IMR-90 (cell line): ENCODE measurements at regions not wholly inside any gene's neighbourhood (a gene's known extent, or its start where the extent isn't known, plus 50 kb on each side); places are given as distances from the start of the nearest gene placed in this dataset.

Experiments used
- ATAC-seq: fragments of 200-7000 bp; cut with Tn5 transposase; 2 replicates; pipeline ENCODE4 v1.9.1; 2020; ENCODE audit warnings: low read depth, mild to moderate bottlenecking, moderate library complexity
- BruUV-seq: library from RNA; stranded (reverse); fragments of 400-500 nt; replicated peaks from 2 replicates; lab custom pipeline; 2021; lab: Mats Ljungman, UMichigan
- CTCF ChIA-PET: fragments of 300-600 bp; formaldehyde crosslinking; extraction: SDS; loops from one replicate; lab custom pipeline; 2021; ENCODE audit warnings: antibody characterized with exemption; lab: Yijun Ruan, JAX
- POLR2A ChIA-PET: fragments of 300-600 bp; sonication (Branson Sonifier 250); formaldehyde crosslinking; loops from one replicate; lab custom pipeline; 2022; ENCODE audit warnings: antibody characterized with exemption; ENCODE audit not compliant: unreplicated experiment; lab: Charles Lee
- DNase-seq: peaks from one replicate; pipeline ENCODE4 v3.0.0; 2013
- H2AFZ ChIP-seq: replicated peaks from 2 replicates; pipeline ENCODE3; 2013; ENCODE audit warnings: low read length, mild to moderate bottlenecking; ENCODE audit not compliant: poor library complexity
- H2AK5ac ChIP-seq: 2 replicates; pipeline ENCODE4 v1.6.1; 2013; ENCODE audit warnings: low read depth, low read length, inconsistent platforms
- H2AK9ac ChIP-seq: replicated peaks from 2 replicates; pipeline ENCODE3; 2013; ENCODE audit warnings: mild to moderate bottlenecking, low read depth, low read length, moderate library complexity; ENCODE audit not compliant: poor library complexity
- H2BK120ac ChIP-seq: 2 replicates; pipeline ENCODE4 v1.6.1; 2013; ENCODE audit warnings: low read depth, low read length, inconsistent platforms
- H2BK15ac ChIP-seq: 3 replicates; pipeline ENCODE4 v1.6.1; 2013; ENCODE audit warnings: low read depth, low read length, inconsistent platforms
- H2BK20ac ChIP-seq: 2 replicates; pipeline ENCODE4 v1.6.1; 2013; ENCODE audit warnings: low read depth, mild to moderate bottlenecking, inconsistent platforms, low read length, moderate library complexity
- H2BK5ac ChIP-seq: 2 replicates; pipeline ENCODE4 v1.6.1; 2013; ENCODE audit warnings: mild to moderate bottlenecking, low read depth, low read length, inconsistent platforms; ENCODE audit not compliant: poor library complexity, severe bottlenecking
- H3K14ac ChIP-seq: replicated peaks from 2 replicates; pipeline ENCODE4 v1.6.1; 2013; ENCODE audit warnings: low read depth, low read length, inconsistent platforms
- H3K18ac ChIP-seq: 2 replicates; pipeline ENCODE4 v1.6.1; 2013; ENCODE audit warnings: low read depth, low read length, control low read depth
- H3K23ac ChIP-seq: 2 replicates; pipeline ENCODE4 v1.6.1; 2013; ENCODE audit warnings: low read depth, low read length, inconsistent platforms
- H3K27ac ChIP-seq: 2 replicates; pipeline ENCODE4 v1.5.1; 2013; ENCODE audit warnings: mild to moderate bottlenecking, control low read depth, low read length; ENCODE audit not compliant: insufficient read depth
- H3K27me3 ChIP-seq: 2 replicates; pipeline ENCODE4 v1.6.1; 2013; ENCODE audit warnings: low read length; ENCODE audit not compliant: control insufficient read depth, insufficient read depth
- H3K36me3 ChIP-seq: 2 replicates; pipeline ENCODE4 v1.6.1; 2013; ENCODE audit warnings: low read length, mixed read lengths; ENCODE audit not compliant: control insufficient read depth, insufficient read depth
- H3K4ac ChIP-seq: 2 replicates; pipeline ENCODE4 v1.6.1; 2013; ENCODE audit warnings: low read depth, low read length, inconsistent platforms
- H3K4me1 ChIP-seq: 2 replicates; pipeline ENCODE4 v1.6.1; 2013; ENCODE audit warnings: low read length, mixed read lengths; ENCODE audit not compliant: control insufficient read depth, insufficient read depth
- H3K4me2 ChIP-seq: 2 replicates; pipeline ENCODE4 v1.6.1; 2013; ENCODE audit warnings: low read depth, mild to moderate bottlenecking, control low read depth, low read length, moderate library complexity
- H3K4me3 ChIP-seq: 2 replicates; pipeline ENCODE4 v1.5.1; 2013; ENCODE audit warnings: low read depth, mild to moderate bottlenecking, control low read depth, low read length, moderate library complexity; ENCODE audit not compliant: insufficient read depth
- H3K56ac ChIP-seq: 2 replicates; pipeline ENCODE4 v1.6.1; 2013; ENCODE audit warnings: low read length, inconsistent platforms; ENCODE audit not compliant: insufficient read depth; ENCODE audit errors: extremely low read depth
- H3K79me1 ChIP-seq, 2 experiments: 2 replicates each; pipeline ENCODE4 v1.6.1; 2013; ENCODE audit warnings: low read length in 2 of 2, inconsistent platforms in 1 of 2, low read depth in 1 of 2
- H3K9ac ChIP-seq: 2 replicates; pipeline ENCODE4 v1.6.1; 2013; ENCODE audit warnings: low read depth, low read length, control low read depth
- H3K9me1 ChIP-seq: 2 replicates; pipeline ENCODE4 v1.6.1; 2013; ENCODE audit warnings: low read length, inconsistent platforms; ENCODE audit not compliant: insufficient read depth
- H3K9me3 ChIP-seq: 2 replicates; pipeline ENCODE4 v1.6.1; 2013; ENCODE audit warnings: low read length; ENCODE audit not compliant: control insufficient read depth, insufficient read depth
- H4K20me1 ChIP-seq: 2 replicates; pipeline ENCODE4 v1.6.1; 2013; ENCODE audit warnings: low read length, inconsistent platforms; ENCODE audit not compliant: insufficient read depth
- H4K5ac ChIP-seq: 2 replicates; pipeline ENCODE4 v1.6.1; 2013; ENCODE audit warnings: mild to moderate bottlenecking, low read depth, low read length, control low read depth
- H4K8ac ChIP-seq, 2 experiments: 2 replicates each; pipeline ENCODE4 v1.6.1; 2013; ENCODE audit warnings: low read depth in 2 of 2, low read length in 2 of 2, control low read depth in 1 of 2, inconsistent platforms in 1 of 2
- H4K91ac ChIP-seq: 2 replicates; pipeline ENCODE4 v1.6.1; 2013; ENCODE audit warnings: low read depth, low read length, inconsistent platforms; ENCODE audit not compliant: insufficient read depth
- BHLHE40 ChIP-seq: fragments of 150-350 bp; IDR thresholded peaks from 2 replicates; pipeline ENCODE4 v1.6.1; 2016; ENCODE audit warnings: mild to moderate bottlenecking, low read depth, low read length
- CEBPB ChIP-seq: IDR thresholded peaks from 2 replicates; pipeline ENCODE4 v1.6.1; 2012; ENCODE audit warnings: low read depth, low read length, improper control_type of control experiment
- CHD1 ChIP-seq: IDR thresholded peaks from 2 replicates; pipeline ENCODE4 v1.6.1; 2012; ENCODE audit warnings: low read depth, low read length, improper control_type of control experiment
- FOS ChIP-seq: fragments of 150-350 bp; IDR thresholded peaks from 2 replicates; pipeline ENCODE4 v1.6.1; 2016; ENCODE audit warnings: low read depth, low read length
- MAFK ChIP-seq: IDR thresholded peaks from 2 replicates; pipeline ENCODE4 v1.6.1; 2012; ENCODE audit warnings: low read depth, low read length, improper control_type of control experiment
- MAZ ChIP-seq: IDR thresholded peaks from 2 replicates; pipeline ENCODE4 v1.6.1; 2012; ENCODE audit warnings: low read depth, mild to moderate bottlenecking, low read length, improper control_type of control experiment, moderate library complexity, borderline replicate concordance
- NFE2L2 ChIP-seq: fragments of 150-350 bp; IDR thresholded peaks from 2 replicates; pipeline ENCODE4 v1.6.1; 2016; ENCODE audit warnings: low read depth, mild to moderate bottlenecking, low read length
- POLR2A ChIP-seq: IDR thresholded peaks from 2 replicates; pipeline ENCODE4 v1.6.1; 2012; ENCODE audit warnings: mild to moderate bottlenecking, low read depth, low read length
- RAD21 ChIP-seq: IDR thresholded peaks from 2 replicates; pipeline ENCODE4 v1.6.1; 2012; ENCODE audit warnings: low read length, improper control_type of control experiment
- RCOR1 ChIP-seq: IDR thresholded peaks from 2 replicates; pipeline ENCODE4 v1.6.1; 2012; ENCODE audit warnings: mild to moderate bottlenecking, low read length, improper control_type of control experiment; ENCODE audit not compliant: insufficient replicate concordance
- RFX5 ChIP-seq: IDR thresholded peaks from 2 replicates; pipeline ENCODE4 v1.8.0; 2012; ENCODE audit warnings: low read depth, mild to moderate bottlenecking, low read length, moderate library complexity
- SMC3 ChIP-seq: fragments of 150-350 bp; IDR thresholded peaks from 2 replicates; pipeline ENCODE4 v1.6.1; 2016; ENCODE audit warnings: low read depth, mild to moderate bottlenecking, antibody characterized with exemption, low read length, moderate library complexity
- WGBS, 2 experiments: methylation state at CpG; one replicate each; pipeline versions ENCODE4 v1.1.5 to v1.1.7; 2013; ENCODE audit warnings: missing lambda C conversion rate in 2 of 2; ENCODE audit not compliant: insufficient read length in 1 of 2; ENCODE audit errors: extremely low coverage in 2 of 2; 5-methylcytosine and 5-hydroxymethylcytosine counted together
- dilution Hi-C: fragments of 300-500 bp; cut with HindIII; formaldehyde crosslinking; loops from one replicate; pipeline ENCODE4 v1.14.3; 2018; ENCODE audit warnings: low sequenced_read_pairs; ENCODE audit not compliant: unreplicated experiment
- in situ Hi-C: fragments of 300-500 bp; cut with MboI; formaldehyde crosslinking; loops from 3 replicates; pipeline ENCODE4 v1.14.3; 2019; ENCODE audit warnings: low sequenced_read_pairs, inconsistent platforms, mixed read lengths
- intact Hi-C: fragments of 100-400 bp; cut with micrococcal nuclease; formaldehyde crosslinking; loops from 2 replicates; pipeline ENCODE4 v1.10.0; 2022
- TF ChIP-seq, protein P1 (sequence below): fragments of 150-350 bp; IDR thresholded peaks from 2 replicates; pipeline ENCODE4 v1.6.1; 2017; ENCODE audit warnings: mild to moderate bottlenecking, antibody characterized with exemption, low read length, low read depth
- TF ChIP-seq, protein P2 (sequence below): fragments of 150-350 bp; IDR thresholded peaks from 2 replicates; pipeline ENCODE4 v1.6.1; 2016; ENCODE audit warnings: low read depth, mild to moderate bottlenecking, low read length, moderate library complexity, borderline replicate concordance
- TF ChIP-seq, protein P3 (sequence below): conservative IDR thresholded peaks from 2 replicates; pipeline ENCODE4 v1.5.1; 2012; ENCODE audit warnings: mild to moderate bottlenecking, low read depth, low read length, improper control_type of control experiment

DNA sequence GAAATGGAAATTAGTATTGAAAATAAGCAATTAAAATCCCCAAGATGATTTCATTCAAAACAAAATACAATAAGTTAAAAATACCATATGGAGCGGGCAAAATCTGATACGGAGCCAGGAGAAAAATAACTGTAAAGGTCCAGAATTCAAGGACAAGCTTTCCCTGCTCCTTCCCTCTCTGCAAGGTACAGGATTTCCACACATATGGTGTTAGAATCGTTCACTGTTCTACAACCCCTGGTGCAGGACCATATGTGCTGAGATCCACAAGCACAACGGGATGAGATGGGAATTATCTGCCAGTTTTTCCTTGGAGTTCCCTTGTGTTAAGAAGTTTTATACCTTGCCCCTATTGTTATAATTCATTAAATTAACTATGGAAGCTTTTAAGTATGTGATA is 94.7 kb upstream of the DMAC1 start:
- Histone ChIP-seq H3K14ac (no peak overlapping the region), H3K27me3 (no peaks in the 10 kb centered on the region), H2BK120ac (no peak overlapping the region), H3K36me3 (no peaks in the 10 kb centered on the region), H3K4me3 (no peak overlapping the region), H4K20me1 (no peaks in the 10 kb centered on the region), H3K27ac (no peak overlapping the region), H4K5ac (no peak overlapping the region), H2AK5ac (no peak overlapping the region), H2BK20ac (no peak overlapping the region), H2AFZ (no peak overlapping the region), H3K23ac (no peak overlapping the region), H3K9me3 (peaks cover 3% of the 10 kb centered on the region; the same call in 1 of the 2 replicates), H3K4me2 (no peak overlapping the region), H3K9me1 (no peaks in the 10 kb centered on the region), H4K8ac (no peak overlapping the region), H3K9ac (no peak overlapping the region), H2BK5ac (no peak overlapping the region), H3K79me1 (no peaks in the 10 kb centered on the region), H3K18ac (no peak overlapping the region), H4K91ac (no peak overlapping the region), H3K4me1 (no peaks in the 10 kb centered on the region), H2BK15ac (no peak overlapping the region), H2AK9ac (no peak overlapping the region), H3K56ac (no peak overlapping the region), H3K4ac (no peak overlapping the region)
- in situ Hi-C loops, result no loop called here
- no peak for ATAC-seq
- no CpG with 5 or more reads among the region's 4 CpGs for WGBS, 2 experiments
- TF ChIP-seq RAD21, result no peak
- no peak for TF ChIP-seq CEBPB
- TF ChIP-seq CHD1, result no peak
- TF ChIP-seq, protein P1, sequence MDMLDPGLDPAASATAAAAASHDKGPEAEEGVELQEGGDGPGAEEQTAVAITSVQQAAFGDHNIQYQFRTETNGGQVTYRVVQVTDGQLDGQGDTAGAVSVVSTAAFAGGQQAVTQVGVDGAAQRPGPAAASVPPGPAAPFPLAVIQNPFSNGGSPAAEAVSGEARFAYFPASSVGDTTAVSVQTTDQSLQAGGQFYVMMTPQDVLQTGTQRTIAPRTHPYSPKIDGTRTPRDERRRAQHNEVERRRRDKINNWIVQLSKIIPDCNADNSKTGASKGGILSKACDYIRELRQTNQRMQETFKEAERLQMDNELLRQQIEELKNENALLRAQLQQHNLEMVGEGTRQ, result no peak
- TF ChIP-seq MAFK, result no peak
- no peak for TF ChIP-seq POLR2A
- no peak for TF ChIP-seq RFX5
- TF ChIP-seq SMC3, result no peak
- no peak for TF ChIP-seq FOS
- no peak for TF ChIP-seq MAZ
- TF ChIP-seq NFE2L2, result no peak
- TF ChIP-seq BHLHE40, result no peak
- TF ChIP-seq, protein P2, sequence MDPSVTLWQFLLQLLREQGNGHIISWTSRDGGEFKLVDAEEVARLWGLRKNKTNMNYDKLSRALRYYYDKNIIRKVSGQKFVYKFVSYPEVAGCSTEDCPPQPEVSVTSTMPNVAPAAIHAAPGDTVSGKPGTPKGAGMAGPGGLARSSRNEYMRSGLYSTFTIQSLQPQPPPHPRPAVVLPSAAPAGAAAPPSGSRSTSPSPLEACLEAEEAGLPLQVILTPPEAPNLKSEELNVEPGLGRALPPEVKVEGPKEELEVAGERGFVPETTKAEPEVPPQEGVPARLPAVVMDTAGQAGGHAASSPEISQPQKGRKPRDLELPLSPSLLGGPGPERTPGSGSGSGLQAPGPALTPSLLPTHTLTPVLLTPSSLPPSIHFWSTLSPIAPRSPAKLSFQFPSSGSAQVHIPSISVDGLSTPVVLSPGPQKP, result no peak
- no peak for TF ChIP-seq RCOR1
- TF ChIP-seq, protein P3, sequence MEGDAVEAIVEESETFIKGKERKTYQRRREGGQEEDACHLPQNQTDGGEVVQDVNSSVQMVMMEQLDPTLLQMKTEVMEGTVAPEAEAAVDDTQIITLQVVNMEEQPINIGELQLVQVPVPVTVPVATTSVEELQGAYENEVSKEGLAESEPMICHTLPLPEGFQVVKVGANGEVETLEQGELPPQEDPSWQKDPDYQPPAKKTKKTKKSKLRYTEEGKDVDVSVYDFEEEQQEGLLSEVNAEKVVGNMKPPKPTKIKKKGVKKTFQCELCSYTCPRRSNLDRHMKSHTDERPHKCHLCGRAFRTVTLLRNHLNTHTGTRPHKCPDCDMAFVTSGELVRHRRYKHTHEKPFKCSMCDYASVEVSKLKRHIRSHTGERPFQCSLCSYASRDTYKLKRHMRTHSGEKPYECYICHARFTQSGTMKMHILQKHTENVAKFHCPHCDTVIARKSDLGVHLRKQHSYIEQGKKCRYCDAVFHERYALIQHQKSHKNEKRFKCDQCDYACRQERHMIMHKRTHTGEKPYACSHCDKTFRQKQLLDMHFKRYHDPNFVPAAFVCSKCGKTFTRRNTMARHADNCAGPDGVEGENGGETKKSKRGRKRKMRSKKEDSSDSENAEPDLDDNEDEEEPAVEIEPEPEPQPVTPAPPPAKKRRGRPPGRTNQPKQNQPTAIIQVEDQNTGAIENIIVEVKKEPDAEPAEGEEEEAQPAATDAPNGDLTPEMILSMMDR, result no peak
- intact Hi-C loops, result no loop called here
- dilution Hi-C loops, result no loop called here
- CTCF ChIA-PET, result no interaction called here
- no peak for DNase-seq
- no TSS peak for BruUV-seq
- POLR2A ChIA-PET, result no interaction called here
